ENCODE measurements at regions not wholly inside any gene's neighbourhood (a gene's known extent, or its start where the extent isn't known, plus 50 kb on each side); places are given as distances from the start of the nearest gene placed in this dataset.
A peak's percentile ranks its signal among the peaks of the same experiment; 100 is the strongest.
"Not testable (repeated sequence)": the region's sequence is repeated elsewhere in the genome, so short reads cannot be mapped to it uniquely, and the experiment has no call there.

- no peak for DNase-seq
- intact Hi-C loops (cut with DNase I, micrococcal nuclease), result no loop called here
- no peak for ATAC-seq
These were observed 261.5 kb downstream of the CYRIA start for GRCh38 chr2:16404146-16404545.

GRCh38 chr2:16402891-16403290 is 262.7 kb downstream of the CYRIA start:
- ATAC-seq (no peak), DNase-seq (no peak)
- intact Hi-C loops (cut with DNase I, micrococcal nuclease), result no loop called here

- ATAC-seq, result no peak
- DNase-seq, result no peak
- intact Hi-C loops (cut with DNase I, micrococcal nuclease), result no loop called here
These were observed 263.8 kb downstream of the CYRIA start for GRCh38 chr2:16401761-16402300.

- intact Hi-C loops (cut with DNase I, micrococcal nuclease), result no loop called here
- peak; percentile 90 for ATAC-seq
- peak; percentile 44 to 56 for DNase-seq
These were observed 265.5 kb downstream of the CYRIA start for GRCh38 chr2:16400127-16400623.

- intact Hi-C loops (cut with DNase I, micrococcal nuclease), result no loop called here
- no peak for ATAC-seq
These were observed 267.1 kb downstream of the CYRIA start for GRCh38 chr2:16398486-16399043.

GRCh38 chr2:16397681-16398475 is 267.8 kb downstream of the CYRIA start:
- intact Hi-C loops (cut with DNase I, micrococcal nuclease), result no loop called here
- ATAC-seq, result no peak
- DNase-seq, result no peak

More at GRCh38 chr2:16398486-16399043, 267.1 kb downstream of the CYRIA start:
- DNase-seq, result no peak

- intact Hi-C loops (cut with DNase I, micrococcal nuclease), result no loop called here
- DNase-seq, result no peak
These were observed 268.6 kb downstream of the CYRIA start for GRCh38 chr2:16396986-16397385.

GRCh38 chr2:16396171-16396570 is 269.5 kb downstream of the CYRIA start:
- no peak for DNase-seq
- intact Hi-C loops (cut with DNase I, micrococcal nuclease), result no loop called here
- no peak for ATAC-seq

More at GRCh38 chr2:16396986-16397385, 268.6 kb downstream of the CYRIA start:
- ATAC-seq, result no peak

GRCh38 chr2:16395601-16396000 is 270.0 kb downstream of the CYRIA start:
- ATAC-seq, result no peak
- intact Hi-C loops (cut with DNase I, micrococcal nuclease), result no loop called here

GRCh38 chr2:16394986-16395550 is 270.6 kb downstream of the CYRIA start:
- DNase-seq, result no peak
- ATAC-seq, result no peak
- intact Hi-C loops (cut with DNase I, micrococcal nuclease), result no loop called here

More at GRCh38 chr2:16395601-16396000, 270.0 kb downstream of the CYRIA start:
- DNase-seq, result no peak

- intact Hi-C loops (cut with DNase I, micrococcal nuclease), result no loop called here
- no peak for DNase-seq
- ATAC-seq, result no peak
These were observed 271.3 kb downstream of the CYRIA start for GRCh38 chr2:16394072-16394985.

GRCh38 chr2:16393500-16394071 is 272.0 kb downstream of the CYRIA start:
- DNase-seq, result no peak
- ATAC-seq, result no peak
- intact Hi-C loops (cut with DNase I, micrococcal nuclease), result no loop called here

GRCh38 chr2:16392647-16393499 is 272.8 kb downstream of the CYRIA start:
- DNase-seq, result no peak
- intact Hi-C loops (cut with DNase I, micrococcal nuclease), result no loop called here
- no peak for ATAC-seq

- intact Hi-C loops (cut with DNase I, micrococcal nuclease), result no loop called here
- ATAC-seq, result no peak
- no peak for DNase-seq
These were observed 273.6 kb downstream of the CYRIA start for GRCh38 chr2:16391986-16392385.

GRCh38 chr2:16390561-16390960 is 275.1 kb downstream of the CYRIA start:
- intact Hi-C loops (cut with DNase I, micrococcal nuclease), result no loop called here

GRCh38 chr2:16389611-16390010 is 276.0 kb downstream of the CYRIA start:
- no peak for DNase-seq
- intact Hi-C loops (cut with DNase I, micrococcal nuclease), result no loop called here
- ATAC-seq, result no peak

More at GRCh38 chr2:16390561-16390960, 275.1 kb downstream of the CYRIA start:
- DNase-seq (no peak), ATAC-seq (no peak)

GRCh38 chr2:16388199-16388830 is 277.3 kb downstream of the CYRIA start:
- ATAC-seq; DNase-seq; intact Hi-C loops (cut with DNase I, micrococcal nuclease): not testable (repeated sequence)

Data from left colon (tissue), 2 donors.